ENCODE measurements at regions not wholly inside any gene's neighbourhood (a gene's known extent, or its start where the extent isn't known, plus 50 kb on each side); places are given as distances from the start of the nearest gene placed in this dataset.
A peak's percentile ranks its signal among the peaks of the same experiment; 100 is the strongest.
"Not testable (repeated sequence)": the region's sequence is repeated elsewhere in the genome, so short reads cannot be mapped to it uniquely, and the experiment has no call there.

DNA sequence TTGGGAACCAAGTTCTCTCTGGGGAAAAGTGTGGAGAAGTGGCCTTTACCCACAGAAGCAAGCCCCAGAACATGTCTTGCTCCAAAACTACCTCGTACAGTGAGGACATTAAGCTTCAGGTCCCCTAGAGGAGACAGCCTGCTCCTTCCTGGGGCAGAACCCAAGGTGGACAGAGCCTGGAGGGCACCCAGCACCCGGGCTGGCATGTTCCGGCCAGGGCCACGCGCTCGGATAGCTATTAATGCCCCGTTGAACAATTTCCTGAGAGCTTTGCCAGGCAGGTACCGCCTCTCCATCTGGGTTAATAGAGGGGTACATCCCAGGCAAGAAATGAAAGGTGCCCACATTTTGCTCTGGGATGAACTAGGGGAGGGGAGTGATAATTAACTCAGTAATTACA lies 169.0 kb upstream of the GRK3 start:
- H3K4me1 ChIP-seq (ENCODE audit: control insufficient read depth, insufficient read depth, low read length) = peaks cover 3% of the 10 kb centered on the region
- no peak overlapping the region for H3K27ac ChIP-seq (ENCODE audit: low read length)
- H3K36me3 ChIP-seq (ENCODE audit: control insufficient read depth, insufficient read depth, low read length) = no peaks in the 10 kb centered on the region
- H3K4me3 ChIP-seq (ENCODE audit: low read length) = no peak overlapping the region
- no peaks in the 10 kb centered on the region for H3K9me3 ChIP-seq (ENCODE audit: control insufficient read depth, low read depth, low read length)
- WGBS (ENCODE audit: insufficient coverage, low lambda C conversion rate) = no CpG with 5 or more reads among the region's 8 CpGs
- DNase-seq = no peak
- no peaks in the 10 kb centered on the region for H3K27me3 ChIP-seq (ENCODE audit: control insufficient read depth, insufficient read depth, low read length)

- no peaks in the 10 kb centered on the region for H3K36me3 ChIP-seq (ENCODE audit: control insufficient read depth, insufficient read depth, low read length)
- no peak for DNase-seq
- no peaks in the 10 kb centered on the region for H3K4me1 ChIP-seq (ENCODE audit: control insufficient read depth, insufficient read depth, low read length)
- H3K4me3 ChIP-seq (ENCODE audit: low read length) = no peak overlapping the region
- no peaks in the 10 kb centered on the region for H3K27me3 ChIP-seq (ENCODE audit: control insufficient read depth, insufficient read depth, low read length)
- H3K9me3 ChIP-seq (ENCODE audit: control insufficient read depth, low read depth, low read length) = peaks cover 2% of the 10 kb centered on the region
- WGBS (ENCODE audit: insufficient coverage, low lambda C conversion rate) = no CpG with 5 or more reads among the region's 3 CpGs
- no peak overlapping the region for H3K27ac ChIP-seq (ENCODE audit: low read length)
These were observed 168.6 kb upstream of the GRK3 start for GRCh38 chr22:25395915-25396314.

GRCh38 chr22:25396615-25397200 lies 167.8 kb upstream of the GRK3 start:
- WGBS (ENCODE audit: insufficient coverage, low lambda C conversion rate) = 81% methylated on average over 2 of the region's 10 CpGs
- no peak overlapping the region for H3K27ac ChIP-seq (ENCODE audit: low read length)
- H3K36me3 ChIP-seq (ENCODE audit: control insufficient read depth, insufficient read depth, low read length) = no peaks in the 10 kb centered on the region
- no peak for DNase-seq
- no peak overlapping the region for H3K4me3 ChIP-seq (ENCODE audit: low read length)
- H3K4me1 ChIP-seq (ENCODE audit: control insufficient read depth, insufficient read depth, low read length) = no peaks in the 10 kb centered on the region
- no peaks in the 10 kb centered on the region for H3K27me3 ChIP-seq (ENCODE audit: control insufficient read depth, insufficient read depth, low read length)
- peaks cover 2% of the 10 kb centered on the region for H3K9me3 ChIP-seq (ENCODE audit: control insufficient read depth, low read depth, low read length)

GRCh38 chr22:25397616-25398015 lies 166.9 kb upstream of the GRK3 start:
- Histone ChIP-seq H3K4me1 (ENCODE audit: control insufficient read depth, insufficient read depth, low read length) (no peaks in the 10 kb centered on the region), H3K4me3 (ENCODE audit: low read length) (no peak overlapping the region), H3K9me3 (ENCODE audit: control insufficient read depth, low read depth, low read length) (peaks cover 2% of the 10 kb centered on the region), H3K27me3 (ENCODE audit: control insufficient read depth, insufficient read depth, low read length) (no peaks in the 10 kb centered on the region), H3K27ac (ENCODE audit: low read length) (no peak overlapping the region), H3K36me3 (ENCODE audit: control insufficient read depth, insufficient read depth, low read length) (no peaks in the 10 kb centered on the region)
- WGBS (ENCODE audit: insufficient coverage, low lambda C conversion rate) = no CpG with 5 or more reads among the region's 3 CpGs
- no peak for DNase-seq

- not testable (repeated sequence) for H3K36me3 ChIP-seq (ENCODE audit: control insufficient read depth, insufficient read depth, low read length); H3K4me1 ChIP-seq (ENCODE audit: control insufficient read depth, insufficient read depth, low read length); H3K27me3 ChIP-seq (ENCODE audit: control insufficient read depth, insufficient read depth, low read length); H3K4me3 ChIP-seq (ENCODE audit: low read length); H3K27ac ChIP-seq (ENCODE audit: low read length); H3K9me3 ChIP-seq (ENCODE audit: control insufficient read depth, low read depth, low read length); DNase-seq
- WGBS (ENCODE audit: insufficient coverage, low lambda C conversion rate) = no CpG with 5 or more reads among the region's 6 CpGs
These were observed 165.8 kb upstream of the GRK3 start for GRCh38 chr22:25398591-25399062.

DNA sequence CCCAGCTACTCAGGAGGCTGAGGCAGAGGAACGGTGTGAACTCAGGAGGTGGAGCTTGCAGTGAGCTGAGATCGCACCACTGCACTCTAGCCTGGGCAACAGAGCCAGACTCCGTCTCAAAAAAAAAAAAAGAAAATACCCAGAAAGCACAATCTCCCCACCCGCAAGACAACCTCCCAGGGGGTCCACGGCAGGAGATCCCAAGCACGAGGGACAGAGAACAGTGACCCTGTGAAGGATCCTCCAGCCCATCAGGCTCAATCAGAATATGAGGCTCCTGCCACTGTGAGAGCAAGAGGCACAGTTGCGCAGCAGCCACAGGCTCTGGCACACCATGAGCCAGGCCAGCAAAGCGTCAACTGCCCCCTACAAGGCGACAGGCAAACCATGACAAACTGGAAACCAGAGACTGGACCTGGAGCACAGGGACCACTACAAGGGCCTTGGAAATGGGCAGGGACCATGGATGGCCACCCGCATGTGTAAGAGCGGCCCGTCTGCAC lies 164.8 kb upstream of the GRK3 start:
- no peak overlapping the region for H3K4me3 ChIP-seq (ENCODE audit: low read length)
- H3K4me1 ChIP-seq (ENCODE audit: control insufficient read depth, insufficient read depth, low read length) = peaks cover 11% of the 10 kb centered on the region
- peaks cover 2% of the 10 kb centered on the region for H3K9me3 ChIP-seq (ENCODE audit: control insufficient read depth, low read depth, low read length)
- WGBS (ENCODE audit: insufficient coverage, low lambda C conversion rate) = no CpG with 5 or more reads among the region's 12 CpGs
- no peak for DNase-seq
- H3K27ac ChIP-seq (ENCODE audit: low read length) = no peak overlapping the region
- no peaks in the 10 kb centered on the region for H3K36me3 ChIP-seq (ENCODE audit: control insufficient read depth, insufficient read depth, low read length)
- no peaks in the 10 kb centered on the region for H3K27me3 ChIP-seq (ENCODE audit: control insufficient read depth, insufficient read depth, low read length)

GRCh38 chr22:25402160-25402500 lies 162.3 kb upstream of the GRK3 start:
- WGBS (ENCODE audit: insufficient coverage, low lambda C conversion rate) = no CpG with 5 or more reads among the region's 6 CpGs
- H3K27ac ChIP-seq (ENCODE audit: low read length) = no peak overlapping the region
- no peak for DNase-seq
- H3K27me3 ChIP-seq (ENCODE audit: control insufficient read depth, insufficient read depth, low read length) = no peaks in the 10 kb centered on the region
- H3K4me3 ChIP-seq (ENCODE audit: low read length) = no peak overlapping the region
- H3K4me1 ChIP-seq (ENCODE audit: control insufficient read depth, insufficient read depth, low read length) = peaks cover 13% of the 10 kb centered on the region
- H3K36me3 ChIP-seq (ENCODE audit: control insufficient read depth, insufficient read depth, low read length) = no peaks in the 10 kb centered on the region
- H3K9me3 ChIP-seq (ENCODE audit: control insufficient read depth, low read depth, low read length) = peaks cover 2% of the 10 kb centered on the region

GRCh38 chr22:25402501-25403283 lies 161.8 kb upstream of the GRK3 start:
- Histone ChIP-seq H3K36me3 (ENCODE audit: control insufficient read depth, insufficient read depth, low read length) (no peaks in the 10 kb centered on the region), H3K9me3 (ENCODE audit: control insufficient read depth, low read depth, low read length) (peaks cover 2% of the 10 kb centered on the region), H3K4me3 (ENCODE audit: low read length) (no peak overlapping the region), H3K27ac (ENCODE audit: low read length) (no peak overlapping the region), H3K27me3 (ENCODE audit: control insufficient read depth, insufficient read depth, low read length) (no peaks in the 10 kb centered on the region), H3K4me1 (ENCODE audit: control insufficient read depth, insufficient read depth, low read length) (peaks cover 13% of the 10 kb centered on the region)
- peak in 1 of 2 donors; percentile 40 for DNase-seq
- WGBS (ENCODE audit: insufficient coverage, low lambda C conversion rate) = no CpG with 5 or more reads among the region's 14 CpGs

- no CpG with 5 or more reads among the region's 8 CpGs for WGBS (ENCODE audit: insufficient coverage, low lambda C conversion rate)
- H3K4me1 ChIP-seq (ENCODE audit: control insufficient read depth, insufficient read depth, low read length) = peaks cover 13% of the 10 kb centered on the region
- DNase-seq = no peak
- no peaks in the 10 kb centered on the region for H3K36me3 ChIP-seq (ENCODE audit: control insufficient read depth, insufficient read depth, low read length)
- no peaks in the 10 kb centered on the region for H3K27me3 ChIP-seq (ENCODE audit: control insufficient read depth, insufficient read depth, low read length)
- peak overlapping the region; percentile 50 for H3K4me3 ChIP-seq (ENCODE audit: low read length)
- H3K9me3 ChIP-seq (ENCODE audit: control insufficient read depth, low read depth, low read length) = peaks cover 2% of the 10 kb centered on the region
- H3K27ac ChIP-seq (ENCODE audit: low read length) = no peak overlapping the region
These were observed 161.1 kb upstream of the GRK3 start for GRCh38 chr22:25403284-25403810.

DNA sequence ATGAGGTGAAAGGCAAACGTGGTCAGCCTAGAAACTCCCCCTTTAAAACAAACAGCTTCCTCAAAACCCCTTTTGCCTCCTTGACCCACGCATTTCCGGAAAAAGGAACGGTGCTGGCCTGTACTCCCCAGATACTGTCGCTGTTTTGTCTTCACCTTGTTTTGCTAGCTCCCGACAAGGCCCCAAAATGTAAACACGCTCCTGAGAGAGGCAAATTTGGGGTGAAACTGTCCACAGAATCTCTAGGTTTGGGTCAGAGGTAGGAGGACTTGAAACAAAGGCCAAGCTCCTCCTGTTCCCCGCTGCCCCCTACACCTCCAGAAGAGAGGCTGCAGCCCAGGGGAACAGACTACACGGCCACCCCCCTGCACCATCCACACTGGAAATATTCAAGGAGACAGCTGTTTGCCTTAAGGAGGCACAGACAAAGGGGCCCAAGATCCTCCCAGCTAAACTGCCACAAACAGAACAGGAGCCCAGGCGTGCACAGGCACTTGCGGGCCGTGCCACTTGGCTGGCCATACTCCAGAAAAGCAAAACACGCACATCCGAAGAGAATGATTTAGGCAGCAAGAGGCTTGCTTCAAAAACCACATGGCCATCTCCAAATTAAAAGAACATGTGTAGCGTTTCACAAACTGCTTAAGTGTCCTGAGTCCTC lies 160.5 kb upstream of the GRK3 start:
- Histone ChIP-seq H3K9me3 (ENCODE audit: control insufficient read depth, low read depth, low read length) (peaks cover 2% of the 10 kb centered on the region), H3K36me3 (ENCODE audit: control insufficient read depth, insufficient read depth, low read length) (no peaks in the 10 kb centered on the region), H3K4me3 (ENCODE audit: low read length) (peak overlapping the region; percentile 50), H3K27me3 (ENCODE audit: control insufficient read depth, insufficient read depth, low read length) (no peaks in the 10 kb centered on the region), H3K27ac (ENCODE audit: low read length) (no peak overlapping the region), H3K4me1 (ENCODE audit: control insufficient read depth, insufficient read depth, low read length) (peaks cover 13% of the 10 kb centered on the region)
- WGBS (ENCODE audit: insufficient coverage, low lambda C conversion rate) = no CpG with 5 or more reads among the region's 15 CpGs
- DNase-seq = peak in 1 of 2 donors; percentile 45

All from large intestine (tissue), 3 donors.